Hindlimb muscle (tissue), 1 donor: ENCODE measurements at regions not wholly inside any gene's neighbourhood (a gene's known extent, or its start where the extent isn't known, plus 50 kb on each side); places are given as distances from the start of the nearest gene placed in this dataset.
"Not testable (repeated sequence)": the region's sequence is repeated elsewhere in the genome, so short reads cannot be mapped to it uniquely, and the experiment has no call there.

Experiments
- DNase-seq: peaks from one replicate; pipeline ENCODE4 v3.0.0-alpha.2; 2013

DNA sequence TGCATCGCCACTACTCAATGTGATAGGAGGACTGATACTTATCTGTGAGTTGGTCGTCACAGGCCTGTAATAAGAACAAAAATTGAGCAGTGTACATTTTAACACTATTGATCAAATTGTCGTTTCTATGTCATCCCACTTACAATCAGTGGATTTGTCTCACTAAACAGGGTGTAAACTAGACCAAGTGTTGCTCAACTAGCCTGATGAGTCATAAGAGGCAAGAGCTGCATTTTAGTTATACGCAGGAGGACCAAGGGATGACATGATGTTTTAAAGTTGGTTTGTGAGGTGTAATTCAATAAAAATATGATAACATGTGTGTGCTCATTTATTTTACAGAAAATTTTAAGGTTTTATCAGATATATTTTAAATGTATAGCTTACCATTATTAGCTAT, 1239.2 kb downstream of the REEP3 start:
- no peak for DNase-seq

GRCh38 chr10:64762861-64763260, 1241.7 kb downstream of the REEP3 start:
- DNase-seq: no peak

GRCh38 chr10:64765498-64765897, 1244.3 kb downstream of the REEP3 start:
- DNase-seq: no peak

- DNase-seq: no peak
Measured at GRCh38 chr10:64771253-64772050, 1250.3 kb downstream of the REEP3 start.

DNA sequence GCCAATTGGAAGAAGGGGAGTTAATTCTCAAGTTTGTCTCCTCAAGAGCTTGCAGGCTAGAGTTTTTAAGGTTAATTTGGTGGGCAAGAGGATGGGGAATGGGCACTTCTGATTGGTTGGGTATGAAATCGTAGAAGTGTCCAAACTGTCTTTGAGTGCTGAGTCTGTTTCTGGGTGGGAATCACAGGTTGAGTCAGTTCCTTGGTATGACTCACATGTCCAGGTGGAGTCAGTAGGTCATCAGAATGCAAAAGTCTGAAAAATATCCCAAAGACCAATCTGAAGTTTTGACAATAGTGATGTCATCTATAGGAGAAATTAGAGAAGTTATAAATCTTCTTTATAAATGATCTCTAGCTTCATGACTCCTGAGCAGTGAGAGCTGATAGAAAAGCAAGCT, 1252.2 kb downstream of the REEP3 start:
- no peak for DNase-seq

- DNase-seq: not testable (repeated sequence)
Measured at GRCh38 chr10:64784451-64784850, 1263.2 kb downstream of the REEP3 start.

DNA sequence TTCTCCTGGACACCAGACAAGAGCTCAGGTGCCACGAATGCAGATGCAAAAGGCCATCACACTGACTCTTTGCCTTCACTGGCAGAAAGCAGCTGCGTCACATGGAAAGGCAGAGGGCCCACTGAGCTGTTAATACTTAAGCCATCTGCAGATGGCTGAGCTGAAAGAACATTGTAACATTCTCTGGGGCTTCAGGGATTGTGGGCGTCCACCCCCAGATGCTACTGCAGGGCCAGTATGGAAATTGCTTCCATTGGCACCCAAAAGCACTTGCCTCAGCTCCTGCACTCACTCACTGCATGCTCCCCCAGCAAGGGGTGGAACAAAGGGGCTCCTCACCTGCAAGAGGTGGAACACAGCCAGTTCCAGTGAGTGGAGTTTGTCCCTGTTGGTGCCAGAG, 1264.6 kb downstream of the REEP3 start:
- DNase-seq: no peak

GRCh38 chr10:64786989-64787388, 1265.8 kb downstream of the REEP3 start:
- DNase-seq: no peak

DNA sequence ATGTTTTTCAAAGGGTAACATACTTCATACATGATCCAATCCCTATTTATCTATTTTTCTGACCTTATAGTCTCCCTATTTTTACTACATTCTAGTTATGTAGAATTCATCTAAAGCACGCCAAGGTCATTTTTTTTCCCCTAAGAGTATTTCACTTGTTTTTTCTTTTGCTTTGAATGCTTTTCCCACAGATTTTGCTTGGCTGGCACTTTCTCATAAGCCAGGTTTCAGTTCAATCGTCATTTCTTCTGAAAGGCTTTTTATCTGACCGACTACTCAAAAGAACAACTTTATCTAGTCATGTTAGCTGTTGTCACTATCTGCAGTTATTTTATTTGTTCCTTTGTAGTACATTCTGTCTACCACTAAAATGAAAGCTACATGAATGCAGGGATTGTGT, 1274.6 kb downstream of the REEP3 start:
- no peak for DNase-seq

DNA sequence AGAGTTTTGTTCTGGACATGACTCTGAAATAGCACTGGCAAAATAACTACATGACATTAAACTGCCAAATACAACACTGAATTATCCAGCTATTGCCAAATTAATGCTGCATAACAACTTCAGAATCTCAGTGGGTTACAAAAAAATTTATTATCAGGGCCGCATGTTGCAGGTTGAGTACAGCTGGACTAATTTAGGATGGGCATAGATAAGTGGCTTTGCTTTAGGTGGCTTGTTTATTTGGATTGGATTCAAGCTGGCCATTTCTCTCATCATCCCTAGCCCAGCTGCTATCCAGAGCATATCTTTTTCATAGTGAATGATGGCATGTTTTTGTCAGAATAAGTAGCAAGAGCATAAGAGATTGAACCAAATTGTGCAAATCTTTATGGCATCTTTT, 1277.1 kb downstream of the REEP3 start:
- DNase-seq: no peak

DNA sequence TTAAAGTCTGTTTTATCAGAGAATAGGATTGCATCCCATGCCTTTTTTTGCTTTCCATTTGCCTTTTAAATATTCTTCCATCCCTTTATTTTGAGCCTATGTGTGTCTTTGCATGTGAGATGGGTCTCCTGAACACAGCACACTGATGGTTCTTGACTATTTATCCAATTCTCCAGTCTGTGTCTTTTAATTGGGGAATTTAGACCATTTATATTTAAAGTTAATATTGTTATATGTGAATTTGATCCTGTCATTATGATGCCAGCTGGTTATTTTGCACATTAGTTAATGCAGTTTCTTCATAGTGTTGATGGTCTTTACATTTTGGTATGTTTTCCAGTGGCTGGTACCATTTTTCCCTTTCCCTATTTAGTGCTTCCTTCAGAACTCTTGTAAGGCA, 1287.0 kb downstream of the REEP3 start:
- not testable (repeated sequence) for DNase-seq

DNA sequence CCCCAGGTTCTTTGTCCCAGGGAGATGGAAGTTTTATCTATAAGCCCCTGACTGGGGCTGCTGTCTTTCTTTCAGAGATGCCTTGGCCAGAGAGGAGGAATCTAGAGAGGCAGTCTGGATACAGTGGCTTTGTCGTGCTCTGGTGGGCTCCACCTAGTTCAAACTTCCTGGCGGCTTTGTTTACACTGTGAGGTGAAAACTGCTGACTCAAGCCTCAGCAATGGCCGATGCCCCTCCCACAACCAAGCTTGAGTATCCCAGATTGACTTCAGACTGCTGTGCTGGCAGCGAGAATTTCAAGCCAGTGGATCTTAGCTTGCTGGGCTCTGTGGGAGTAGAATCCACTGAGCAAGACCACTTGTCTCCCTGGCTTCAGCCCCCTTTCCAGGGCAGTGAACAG, 1288.8 kb downstream of the REEP3 start:
- DNase-seq: not testable (repeated sequence)

GRCh38 chr10:64813391-64813790, 1292.2 kb downstream of the REEP3 start:
- no peak for DNase-seq

DNA sequence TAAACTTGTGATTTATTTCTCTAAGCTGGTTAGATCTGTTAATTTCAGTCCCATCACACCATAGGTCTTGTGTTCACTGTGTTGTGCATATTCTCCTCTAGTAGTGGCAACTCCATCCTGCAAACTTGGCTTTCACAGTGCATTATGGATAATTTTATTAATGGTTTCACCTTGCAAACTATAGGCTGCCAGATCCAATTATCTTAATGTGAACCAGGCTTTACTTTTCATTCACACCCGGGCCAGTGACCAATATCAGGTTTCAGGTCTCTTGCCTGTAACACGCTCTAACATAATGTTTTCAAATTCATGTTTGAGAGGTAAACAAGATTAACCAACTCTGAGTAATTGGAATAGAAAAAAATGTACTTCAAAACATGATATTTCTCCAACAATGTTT, 1293.0 kb downstream of the REEP3 start:
- no peak for DNase-seq

DNA sequence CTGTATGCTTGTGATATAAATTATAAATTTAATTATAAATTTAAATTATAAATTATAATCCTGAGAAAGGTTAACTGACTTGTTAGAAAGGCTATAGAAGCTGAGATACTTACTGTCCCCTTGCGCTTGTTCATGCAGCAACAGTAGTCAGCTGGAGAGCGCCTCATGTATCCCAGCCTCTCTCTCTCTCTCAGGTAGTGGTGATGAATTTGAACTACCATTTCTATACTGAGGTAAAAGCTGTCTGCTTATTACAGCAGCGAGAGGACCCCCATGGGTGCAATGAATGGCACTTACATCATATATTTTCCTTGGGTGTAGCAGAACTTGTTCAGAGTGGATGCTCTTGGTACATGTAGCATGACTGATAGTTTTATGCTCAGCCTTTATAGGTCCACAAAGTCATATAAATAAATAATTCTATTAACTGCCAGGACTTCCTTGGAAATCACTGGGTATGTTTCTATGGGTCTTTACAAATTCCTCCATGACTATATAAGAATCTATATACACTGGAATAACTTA, 1308.7 kb downstream of the REEP3 start:
- DNase-seq: no peak

- no peak for DNase-seq
Measured at GRCh38 chr10:64830869-64831268, 1309.7 kb downstream of the REEP3 start.

- DNase-seq: no peak
Measured at GRCh38 chr10:64840341-64840740, 1319.1 kb downstream of the REEP3 start.

- peak; percentile 12 for DNase-seq
Measured at GRCh38 chr10:64846700-64847099, 1325.5 kb downstream of the REEP3 start.

GRCh38 chr10:64855941-64856340, 1334.7 kb downstream of the REEP3 start:
- no peak for DNase-seq

DNA sequence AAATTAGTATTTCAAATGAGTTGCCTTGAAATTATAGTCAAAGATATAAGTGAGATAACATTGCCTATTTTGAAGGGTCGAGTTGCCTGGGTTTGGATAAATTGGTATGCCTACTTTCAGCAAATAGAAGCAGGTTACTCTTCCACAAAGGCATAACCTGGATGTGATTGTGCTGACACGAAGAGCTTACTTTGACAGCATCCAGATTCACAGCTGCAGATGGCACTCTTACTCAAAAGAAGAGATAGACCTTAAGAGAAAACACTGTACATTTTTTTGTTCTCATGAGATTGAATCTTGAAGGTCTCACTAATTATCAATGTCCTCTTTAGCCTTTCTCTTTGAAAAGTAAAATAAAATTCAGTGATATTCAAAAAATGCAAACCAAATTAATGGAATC, 1338.7 kb downstream of the REEP3 start:
- DNase-seq: no peak

DNA sequence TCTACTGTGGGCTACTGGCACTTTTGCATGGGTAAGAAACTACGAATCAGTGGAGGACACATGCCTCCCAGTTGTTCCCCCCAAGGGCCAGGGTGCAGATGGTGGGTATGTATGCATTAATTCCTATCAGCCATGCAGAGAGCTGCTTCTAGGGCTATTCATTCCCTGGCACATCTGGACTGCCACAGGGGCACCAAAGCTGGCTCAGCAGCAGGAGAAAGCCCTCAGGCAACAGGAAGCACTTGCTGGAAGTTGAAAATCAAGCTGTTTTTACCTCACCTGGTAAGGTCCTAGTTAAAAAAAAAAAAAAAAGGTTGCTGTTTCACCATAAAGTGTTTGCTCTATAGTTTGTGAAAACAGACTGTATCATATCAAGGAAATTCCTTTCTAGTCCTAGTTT, 1342.6 kb downstream of the REEP3 start:
- DNase-seq: no peak

GRCh38 chr10:64867501-64867962, 1346.3 kb downstream of the REEP3 start:
- no peak for DNase-seq

DNA sequence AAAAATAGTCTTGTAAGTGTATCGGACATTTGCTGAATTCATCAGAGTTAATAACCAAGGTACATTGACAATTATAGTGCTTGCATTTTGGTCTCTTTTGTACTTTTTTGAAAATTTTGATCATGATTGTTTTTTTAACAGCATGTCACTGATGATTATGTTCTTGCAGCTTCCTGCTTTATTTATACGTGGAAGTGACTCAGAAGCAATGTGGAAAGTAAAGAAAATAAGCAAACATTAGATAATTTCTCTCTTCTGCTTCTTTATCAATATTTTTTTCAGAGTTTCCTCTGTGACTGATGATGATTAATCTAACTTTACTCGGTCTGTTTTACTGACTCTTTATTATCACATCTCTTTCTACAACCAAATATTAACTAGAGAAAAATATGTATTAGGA, 1351.9 kb downstream of the REEP3 start:
- no peak for DNase-seq

GRCh38 chr10:64873959-64874358, 1352.8 kb downstream of the REEP3 start:
- DNase-seq: no peak

GRCh38 chr10:64880546-64880945, 1359.3 kb downstream of the REEP3 start:
- DNase-seq: no peak
